ENCODE measurements at regions not wholly inside any gene's neighbourhood (a gene's known extent, or its start where the extent isn't known, plus 50 kb on each side); places are given as distances from the start of the nearest gene placed in this dataset.

GRCh38 chr10:117647306-117647705 is 104.8 kb downstream of the EMX2 start:
- POLR2A ChIA-PET (ENCODE audit: partially characterized antibody): no interaction called here
- Histone ChIP-seq H3K4me2 (ENCODE audit: insufficient read depth in 1 of 2, low read depth in 2 of 2, low read length in 2 of 2) (no peak overlapping the region), H3K27ac (ENCODE audit: low read depth, low read length) (no peak overlapping the region), H4K5ac (ENCODE audit: insufficient read length, low read depth, low read length) (no peak overlapping the region), H3K18ac (ENCODE audit: extremely low read depth, low read length) (no peak overlapping the region), H3K9me3 (ENCODE audit: insufficient read depth in 2 of 2, low read depth in 1 of 2, low read length in 1 of 2) (no peaks in the 10 kb centered on the region), H3K4ac (replicated peaks; ENCODE audit: insufficient read length, low read depth, low read length) (no peak overlapping the region), H2AFZ (ENCODE audit: low read length) (no peak overlapping the region), H4K8ac (ENCODE audit: extremely low read depth, insufficient read depth, low read length) (no peak overlapping the region), H3K56ac (replicated peaks; ENCODE audit: insufficient read length, low read depth, low read length) (no peak overlapping the region), H3K27me3 (replicated peaks in 1 of 4; ENCODE audit: control insufficient read depth in 3 of 4, extremely low read depth in 1 of 4, insufficient read depth in 3 of 4, low read length in 3 of 4) (no peaks in the 10 kb centered on the region), H3K23me2 (ENCODE audit: low read depth, low read length) (no peaks in the 10 kb centered on the region), H3K4me3 (ENCODE audit: extremely low read depth in 1 of 4, insufficient read depth in 2 of 4, low read depth in 3 of 4, low read length in 4 of 4) (no peak overlapping the region), H3K36me3 (ENCODE audit: control insufficient read depth in 2 of 4, insufficient read depth in 4 of 4, low read length in 3 of 4) (no peaks in the 10 kb centered on the region; a peak in 1 of 8 replicates), H2AK5ac (ENCODE audit: low read depth, low read length) (no peak overlapping the region), H3K4me1 (replicated peaks in 1 of 4; ENCODE audit: control insufficient read depth in 3 of 4, insufficient read depth in 4 of 4, low read length in 3 of 4) (no peaks in the 10 kb centered on the region), H4K91ac (replicated peaks; ENCODE audit: insufficient read length, low read length) (no peak overlapping the region), H3K9ac (replicated peaks in 1 of 4; ENCODE audit: extremely low read depth in 1 of 4, low read depth in 3 of 4, low read length in 3 of 4) (no peak overlapping the region), H2BK120ac (replicated peaks; ENCODE audit: low read depth, low read length) (no peak overlapping the region), H2BK12ac (ENCODE audit: low read depth, low read length) (no peak overlapping the region), H2BK5ac (ENCODE audit: low read depth, low read length) (no peak overlapping the region), H3K23ac (ENCODE audit: insufficient read length) (no peak overlapping the region), H2BK15ac (ENCODE audit: low read length) (no peak overlapping the region), H2BK20ac (ENCODE audit: low read length) (no peak overlapping the region), H3K14ac (ENCODE audit: insufficient read length) (no peak overlapping the region), H3K79me2 (ENCODE audit: control insufficient read depth in 1 of 2, insufficient read depth in 2 of 2, low read length in 2 of 2) (no peaks in the 10 kb centered on the region), H3K79me1 (ENCODE audit: low read depth, low read length) (no peaks in the 10 kb centered on the region), H4K20me1 (replicated peaks in 1 of 2; ENCODE audit: control insufficient read depth in 1 of 2, insufficient read depth in 2 of 2, low read length in 2 of 2) (no peaks in the 10 kb centered on the region)
- FAIRE-seq (no peak), DNase-seq (ENCODE audit: low read depth in 1 of 2, low spot score in 2 of 2) (no peak)
- CTCF ChIA-PET (ENCODE audit: partially characterized antibody): no interaction called here
- WGBS, 2 experiments (ENCODE audit: extremely low coverage in 1 of 2, insufficient coverage in 1 of 2, insufficient read length in 1 of 2, insufficient replicate concordance in 2 of 2, low coverage in 1 of 2, low lambda C conversion rate in 2 of 2, missing lambda C conversion rate in 1 of 2): 63% methylated on average over 6 of the region's 6 CpGs; no CpG with 5 or more reads in 1 of the 2 experiments
- TF ChIP-seq CHD1 (IDR thresholded peaks at IDR 0.05; ENCODE audit: low read depth, low read length): no peak
- no peak for TF ChIP-seq NANOG (IDR thresholded peaks at IDR 0.05; ENCODE audit: insufficient read depth, low read depth, low read length, poor library complexity, severe bottlenecking)
- TF ChIP-seq TAF1 (IDR thresholded peaks at IDR 0.05; ENCODE audit: low read depth, low read length): no peak

Data from H1 (cell line).